ENCODE measurements at regions not wholly inside any gene's neighbourhood (a gene's known extent, or its start where the extent isn't known, plus 50 kb on each side); places are given as distances from the start of the nearest gene placed in this dataset.

- no peak overlapping the region for H3K4me3 ChIP-seq (ENCODE audit: low read depth, low read length)
- TF ChIP-seq CTCF (IDR thresholded peaks at IDR 0.05; ENCODE audit: control insufficient read depth, extremely low read depth, insufficient read depth) = no peak
- no peak for DNase-seq (ENCODE audit: low read depth)
Measured at GRCh38 chr4:177699365-177700213, 257.4 kb upstream of the AGA start.

- no peak for TF ChIP-seq CTCF (IDR thresholded peaks at IDR 0.05; ENCODE audit: control insufficient read depth, extremely low read depth, insufficient read depth)
- no peak overlapping the region for H3K4me3 ChIP-seq (ENCODE audit: low read depth, low read length)
- DNase-seq (ENCODE audit: low read depth) = no peak
Measured at GRCh38 chr4:177706916-177707315, 264.7 kb upstream of the AGA start.

GRCh38 chr4:177713454-177713853, 271.2 kb upstream of the AGA start:
- TF ChIP-seq CTCF (IDR thresholded peaks at IDR 0.05; ENCODE audit: control insufficient read depth, extremely low read depth, insufficient read depth) = no peak

GRCh38 chr4:177717407-177717806, 275.2 kb upstream of the AGA start:
- no peak for DNase-seq (ENCODE audit: low read depth)
- TF ChIP-seq CTCF (IDR thresholded peaks at IDR 0.05; ENCODE audit: control insufficient read depth, extremely low read depth, insufficient read depth) = no peak
- H3K4me3 ChIP-seq (ENCODE audit: low read depth, low read length) = no peak overlapping the region

More at GRCh38 chr4:177713454-177713853, 271.2 kb upstream of the AGA start:
- H3K4me3 ChIP-seq (ENCODE audit: low read depth, low read length) = no peak overlapping the region
- DNase-seq (ENCODE audit: low read depth) = peak; percentile 60

- no peak overlapping the region for H3K4me3 ChIP-seq (ENCODE audit: low read depth, low read length)
- TF ChIP-seq CTCF (IDR thresholded peaks at IDR 0.05; ENCODE audit: control insufficient read depth, extremely low read depth, insufficient read depth) = no peak
- no peak for DNase-seq (ENCODE audit: low read depth)
Measured at GRCh38 chr4:177718514-177718913, 276.3 kb upstream of the AGA start.

- H3K4me3 ChIP-seq (ENCODE audit: low read depth, low read length) = no peak overlapping the region
- TF ChIP-seq CTCF (IDR thresholded peaks at IDR 0.05; ENCODE audit: control insufficient read depth, extremely low read depth, insufficient read depth) = no peak
- no peak for DNase-seq (ENCODE audit: low read depth)
Measured at GRCh38 chr4:177726111-177726510, 283.9 kb upstream of the AGA start.

Data from LNCaP clone FGC (cell line).